Activated T-helper 9 cell treated with anti-CD3 and anti-CD28 coated beads, Interleukin-2, amount 50 U/mL, for 16 hours (primary cell): ENCODE measurements at regions not wholly inside any gene's neighbourhood (a gene's known extent, or its start where the extent isn't known, plus 50 kb on each side); places are given as distances from the start of the nearest gene placed in this dataset.

Experiments used
- DNase-seq: peaks from one replicate; pipeline ENCODE4 v3.0.0-alpha.2; 2020; ENCODE audit warnings: low read depth

GRCh38 chr11:116505298-116506262, 267.2 kb downstream of the BUD13 start:
- no peak for DNase-seq

GRCh38 chr11:116504541-116505297, 268.1 kb downstream of the BUD13 start:
- DNase-seq: no peak

GRCh38 chr11:116503216-116504160, 269.3 kb downstream of the BUD13 start:
- no peak for DNase-seq

GRCh38 chr11:116502641-116503061, 270.1 kb downstream of the BUD13 start:
- no peak for DNase-seq

GRCh38 chr11:116501728-116502127, 271.1 kb downstream of the BUD13 start:
- DNase-seq: no peak

- DNase-seq: no peak
Measured at GRCh38 chr11:116500947-116501602, 271.7 kb downstream of the BUD13 start.

GRCh38 chr11:116500026-116500946, 272.5 kb downstream of the BUD13 start:
- DNase-seq: no peak

GRCh38 chr11:116499396-116500003, 273.3 kb downstream of the BUD13 start:
- DNase-seq: no peak

- DNase-seq: no peak
Measured at GRCh38 chr11:116498161-116498560, 274.6 kb downstream of the BUD13 start.

- no peak for DNase-seq
Measured at GRCh38 chr11:116492600-116492999, 280.2 kb downstream of the BUD13 start.

GRCh38 chr11:116488836-116489389, 283.9 kb downstream of the BUD13 start:
- DNase-seq: no peak

- no peak for DNase-seq
Measured at GRCh38 chr11:116485425-116485824, 287.4 kb downstream of the BUD13 start.

- no peak for DNase-seq
Measured at GRCh38 chr11:116482716-116483115, 290.1 kb downstream of the BUD13 start.

- DNase-seq: no peak
Measured at GRCh38 chr11:116481126-116481675, 291.6 kb downstream of the BUD13 start.

- no peak for DNase-seq
Measured at GRCh38 chr11:116478669-116479668, 293.8 kb downstream of the BUD13 start.

GRCh38 chr11:116478205-116478604, 294.6 kb downstream of the BUD13 start:
- no peak for DNase-seq

- no peak for DNase-seq
Measured at GRCh38 chr11:116473790-116474346, 298.9 kb downstream of the BUD13 start.
